IMR-90 (cell line): ENCODE measurements at regions not wholly inside any gene's neighbourhood (a gene's known extent, or its start where the extent isn't known, plus 50 kb on each side); places are given as distances from the start of the nearest gene placed in this dataset.

Source experiments
- ATAC-seq: fragments of 200-7000 bp; cut with Tn5 transposase; 2 replicates; pipeline ENCODE4 v1.9.1; 2020; ENCODE audit warnings: low read depth, mild to moderate bottlenecking, moderate library complexity
- BruUV-seq: library from RNA; stranded (reverse); fragments of 400-500 nt; replicated peaks from 2 replicates; lab custom pipeline; 2021; lab: Mats Ljungman, UMichigan
- CTCF ChIA-PET: fragments of 300-600 bp; formaldehyde crosslinking; extraction: SDS; loops from one replicate; lab custom pipeline; 2021; ENCODE audit warnings: antibody characterized with exemption; lab: Yijun Ruan, JAX
- POLR2A ChIA-PET: fragments of 300-600 bp; sonication (Branson Sonifier 250); formaldehyde crosslinking; loops from one replicate; lab custom pipeline; 2022; ENCODE audit warnings: antibody characterized with exemption; ENCODE audit not compliant: unreplicated experiment; lab: Charles Lee
- DNase-seq: peaks from one replicate; pipeline ENCODE4 v3.0.0; 2013
- H2AFZ ChIP-seq: replicated peaks from 2 replicates; pipeline ENCODE3; 2013; ENCODE audit warnings: low read length, mild to moderate bottlenecking; ENCODE audit not compliant: poor library complexity
- H2AK5ac ChIP-seq: 2 replicates; pipeline ENCODE4 v1.6.1; 2013; ENCODE audit warnings: low read depth, low read length, inconsistent platforms
- H2AK9ac ChIP-seq: replicated peaks from 2 replicates; pipeline ENCODE3; 2013; ENCODE audit warnings: mild to moderate bottlenecking, low read depth, low read length, moderate library complexity; ENCODE audit not compliant: poor library complexity
- H2BK120ac ChIP-seq: 2 replicates; pipeline ENCODE4 v1.6.1; 2013; ENCODE audit warnings: low read depth, low read length, inconsistent platforms
- H2BK15ac ChIP-seq: 3 replicates; pipeline ENCODE4 v1.6.1; 2013; ENCODE audit warnings: low read depth, low read length, inconsistent platforms
- H2BK20ac ChIP-seq: 2 replicates; pipeline ENCODE4 v1.6.1; 2013; ENCODE audit warnings: low read depth, mild to moderate bottlenecking, inconsistent platforms, low read length, moderate library complexity
- H2BK5ac ChIP-seq: 2 replicates; pipeline ENCODE4 v1.6.1; 2013; ENCODE audit warnings: mild to moderate bottlenecking, low read depth, low read length, inconsistent platforms; ENCODE audit not compliant: poor library complexity, severe bottlenecking
- H3K14ac ChIP-seq: replicated peaks from 2 replicates; pipeline ENCODE4 v1.6.1; 2013; ENCODE audit warnings: low read depth, low read length, inconsistent platforms
- H3K18ac ChIP-seq: 2 replicates; pipeline ENCODE4 v1.6.1; 2013; ENCODE audit warnings: low read depth, low read length, control low read depth
- H3K23ac ChIP-seq: 2 replicates; pipeline ENCODE4 v1.6.1; 2013; ENCODE audit warnings: low read depth, low read length, inconsistent platforms
- H3K27ac ChIP-seq: 2 replicates; pipeline ENCODE4 v1.5.1; 2013; ENCODE audit warnings: mild to moderate bottlenecking, control low read depth, low read length; ENCODE audit not compliant: insufficient read depth
- H3K27me3 ChIP-seq: 2 replicates; pipeline ENCODE4 v1.6.1; 2013; ENCODE audit warnings: low read length; ENCODE audit not compliant: control insufficient read depth, insufficient read depth
- H3K36me3 ChIP-seq: 2 replicates; pipeline ENCODE4 v1.6.1; 2013; ENCODE audit warnings: low read length, mixed read lengths; ENCODE audit not compliant: control insufficient read depth, insufficient read depth
- H3K4ac ChIP-seq: 2 replicates; pipeline ENCODE4 v1.6.1; 2013; ENCODE audit warnings: low read depth, low read length, inconsistent platforms
- H3K4me1 ChIP-seq: 2 replicates; pipeline ENCODE4 v1.6.1; 2013; ENCODE audit warnings: low read length, mixed read lengths; ENCODE audit not compliant: control insufficient read depth, insufficient read depth
- H3K4me2 ChIP-seq: 2 replicates; pipeline ENCODE4 v1.6.1; 2013; ENCODE audit warnings: low read depth, mild to moderate bottlenecking, control low read depth, low read length, moderate library complexity
- H3K4me3 ChIP-seq: 2 replicates; pipeline ENCODE4 v1.5.1; 2013; ENCODE audit warnings: low read depth, mild to moderate bottlenecking, control low read depth, low read length, moderate library complexity; ENCODE audit not compliant: insufficient read depth
- H3K56ac ChIP-seq: 2 replicates; pipeline ENCODE4 v1.6.1; 2013; ENCODE audit warnings: low read length, inconsistent platforms; ENCODE audit not compliant: insufficient read depth; ENCODE audit errors: extremely low read depth
- H3K79me1 ChIP-seq, 2 experiments: 2 replicates each; pipeline ENCODE4 v1.6.1; 2013; ENCODE audit warnings: low read length in 2 of 2, inconsistent platforms in 1 of 2, low read depth in 1 of 2
- H3K9ac ChIP-seq: 2 replicates; pipeline ENCODE4 v1.6.1; 2013; ENCODE audit warnings: low read depth, low read length, control low read depth
- H3K9me1 ChIP-seq: 2 replicates; pipeline ENCODE4 v1.6.1; 2013; ENCODE audit warnings: low read length, inconsistent platforms; ENCODE audit not compliant: insufficient read depth
- H3K9me3 ChIP-seq: 2 replicates; pipeline ENCODE4 v1.6.1; 2013; ENCODE audit warnings: low read length; ENCODE audit not compliant: control insufficient read depth, insufficient read depth
- H4K20me1 ChIP-seq: 2 replicates; pipeline ENCODE4 v1.6.1; 2013; ENCODE audit warnings: low read length, inconsistent platforms; ENCODE audit not compliant: insufficient read depth
- H4K5ac ChIP-seq: 2 replicates; pipeline ENCODE4 v1.6.1; 2013; ENCODE audit warnings: mild to moderate bottlenecking, low read depth, low read length, control low read depth
- H4K8ac ChIP-seq, 2 experiments: 2 replicates each; pipeline ENCODE4 v1.6.1; 2013; ENCODE audit warnings: low read depth in 2 of 2, low read length in 2 of 2, control low read depth in 1 of 2, inconsistent platforms in 1 of 2
- H4K91ac ChIP-seq: 2 replicates; pipeline ENCODE4 v1.6.1; 2013; ENCODE audit warnings: low read depth, low read length, inconsistent platforms; ENCODE audit not compliant: insufficient read depth
- CEBPB ChIP-seq: IDR thresholded peaks from 2 replicates; pipeline ENCODE4 v1.6.1; 2012; ENCODE audit warnings: low read depth, low read length, improper control_type of control experiment
- NFE2L2 ChIP-seq: fragments of 150-350 bp; IDR thresholded peaks from 2 replicates; pipeline ENCODE4 v1.6.1; 2016; ENCODE audit warnings: low read depth, mild to moderate bottlenecking, low read length
- SMC3 ChIP-seq: fragments of 150-350 bp; IDR thresholded peaks from 2 replicates; pipeline ENCODE4 v1.6.1; 2016; ENCODE audit warnings: low read depth, mild to moderate bottlenecking, antibody characterized with exemption, low read length, moderate library complexity
- dilution Hi-C: fragments of 300-500 bp; cut with HindIII; formaldehyde crosslinking; loops from one replicate; pipeline ENCODE4 v1.14.3; 2018; ENCODE audit warnings: low sequenced_read_pairs; ENCODE audit not compliant: unreplicated experiment
- in situ Hi-C: fragments of 300-500 bp; cut with MboI; formaldehyde crosslinking; loops from 3 replicates; pipeline ENCODE4 v1.14.3; 2019; ENCODE audit warnings: low sequenced_read_pairs, inconsistent platforms, mixed read lengths
- intact Hi-C: fragments of 100-400 bp; cut with micrococcal nuclease; formaldehyde crosslinking; loops from 2 replicates; pipeline ENCODE4 v1.10.0; 2022

DNA sequence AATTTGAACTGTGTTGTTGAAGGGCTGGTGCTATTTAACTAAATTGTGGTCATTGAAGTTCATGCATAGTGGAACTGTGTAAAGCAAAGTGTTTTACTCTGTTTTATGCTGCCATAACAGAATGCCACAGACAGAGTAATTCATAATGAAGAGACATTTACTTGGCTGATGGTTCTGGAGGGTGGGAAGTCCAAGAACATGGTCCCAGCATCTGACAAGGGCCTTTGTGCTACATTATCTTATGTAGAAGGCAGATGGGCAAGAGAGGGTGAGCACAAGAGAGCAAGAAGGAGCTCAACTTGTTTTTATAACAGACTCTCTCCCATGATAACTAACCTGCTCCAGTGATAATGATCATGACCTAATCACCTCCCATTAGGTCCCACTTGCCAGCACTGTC, 101.9 kb upstream of the NR3C1 start:
- no peak overlapping the region for H3K27ac ChIP-seq
- peak overlapping the region; percentile 84; the same call in 2 of the 3 replicates for H2BK15ac ChIP-seq
- no peak overlapping the region for H2BK5ac ChIP-seq
- peak overlapping the region; percentile 46 for H2AK5ac ChIP-seq
- H3K18ac ChIP-seq = no peak overlapping the region
- ATAC-seq (no peak), DNase-seq (no peak)
- H3K9me1 ChIP-seq = peaks cover 18% of the 10 kb centered on the region
- no peaks in the 10 kb centered on the region for H3K27me3 ChIP-seq
- peak overlapping the region; percentile 65 for H2BK120ac ChIP-seq
- H4K8ac ChIP-seq = no peak overlapping the region
- ChIA-PET POLR2A (no interaction called here), CTCF (no interaction called here)
- no peak overlapping the region for H2AK9ac ChIP-seq
- peak overlapping the region; percentile 67 for H2BK20ac ChIP-seq
- H3K4ac ChIP-seq = 0 out of 2 replicates have a peak overlapping the region, but pooled peaks have one; percentile 38
- intact Hi-C loops (loop anchor here (5.0 kb wide), 2 partner anchors 322 to 473 kb away; no protein-coding TSS in a partner anchor), dilution Hi-C loops (no loop called here), in situ Hi-C loops (no loop called here)
- TF ChIP-seq SMC3 (no peak), NFE2L2 (no peak), CEBPB (no peak)
- H3K79me1 ChIP-seq = no peaks in the 10 kb centered on the region
- no peak overlapping the region for H3K4me3 ChIP-seq
- no peak overlapping the region for H4K5ac ChIP-seq
- no peaks in the 10 kb centered on the region for H3K9me3 ChIP-seq
- H4K91ac ChIP-seq = peak overlapping the region; percentile 51; the same call in 1 of the 2 replicates
- H2AFZ ChIP-seq = no peak overlapping the region
- peak overlapping the region; percentile 13; the same call in 1 of the 2 replicates for H3K14ac ChIP-seq
- peaks cover 11% of the 10 kb centered on the region for H3K4me1 ChIP-seq
- H3K23ac ChIP-seq = no peak overlapping the region
- no peak overlapping the region for H3K56ac ChIP-seq
- no peak overlapping the region for H3K9ac ChIP-seq
- no TSS peak for BruUV-seq
- no peak overlapping the region for H3K4me2 ChIP-seq
- no peaks in the 10 kb centered on the region for H4K20me1 ChIP-seq
- no peaks in the 10 kb centered on the region for H3K36me3 ChIP-seq
